Embryonic facial prominence (tissue), 1 donor: ENCODE measurements at regions not wholly inside any gene's neighbourhood (a gene's known extent, or its start where the extent isn't known, plus 50 kb on each side); places are given as distances from the start of the nearest gene placed in this dataset.
"Not testable (repeated sequence)": the region's sequence is repeated elsewhere in the genome, so short reads cannot be mapped to it uniquely, and the experiment has no call there.

Experiments used
- DNase-seq: peaks from one replicate; pipeline ENCODE4 v3.0.0-alpha.2; 2016; ENCODE audit errors: extremely low spot score

DNA sequence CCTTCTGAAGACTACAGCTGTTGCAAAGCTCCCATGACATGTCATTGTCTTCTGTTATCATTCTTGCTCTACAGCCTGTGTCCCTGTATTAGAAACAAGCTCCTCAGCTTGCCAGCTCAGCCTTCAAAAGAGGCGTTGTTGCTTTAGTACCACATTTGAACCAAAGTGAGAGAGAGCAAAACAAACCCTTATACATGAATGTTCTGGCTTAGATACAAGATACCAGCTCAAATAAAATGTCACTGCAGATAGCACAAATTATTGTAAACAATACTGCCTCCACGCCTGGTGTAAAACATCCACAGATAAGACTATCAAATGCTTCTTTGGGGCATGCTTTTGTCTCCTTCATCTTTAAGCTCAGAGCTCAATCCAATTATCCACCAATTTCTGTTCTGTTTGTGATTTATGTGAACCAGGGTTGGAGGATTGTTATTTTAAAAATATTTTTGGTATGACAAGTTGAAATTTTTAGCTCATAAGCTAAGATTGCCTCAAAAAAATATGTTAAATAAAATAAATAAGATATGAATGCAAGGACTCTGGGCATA lies 403.6 kb upstream of the CDIN1 start:
- no peak for DNase-seq

DNA sequence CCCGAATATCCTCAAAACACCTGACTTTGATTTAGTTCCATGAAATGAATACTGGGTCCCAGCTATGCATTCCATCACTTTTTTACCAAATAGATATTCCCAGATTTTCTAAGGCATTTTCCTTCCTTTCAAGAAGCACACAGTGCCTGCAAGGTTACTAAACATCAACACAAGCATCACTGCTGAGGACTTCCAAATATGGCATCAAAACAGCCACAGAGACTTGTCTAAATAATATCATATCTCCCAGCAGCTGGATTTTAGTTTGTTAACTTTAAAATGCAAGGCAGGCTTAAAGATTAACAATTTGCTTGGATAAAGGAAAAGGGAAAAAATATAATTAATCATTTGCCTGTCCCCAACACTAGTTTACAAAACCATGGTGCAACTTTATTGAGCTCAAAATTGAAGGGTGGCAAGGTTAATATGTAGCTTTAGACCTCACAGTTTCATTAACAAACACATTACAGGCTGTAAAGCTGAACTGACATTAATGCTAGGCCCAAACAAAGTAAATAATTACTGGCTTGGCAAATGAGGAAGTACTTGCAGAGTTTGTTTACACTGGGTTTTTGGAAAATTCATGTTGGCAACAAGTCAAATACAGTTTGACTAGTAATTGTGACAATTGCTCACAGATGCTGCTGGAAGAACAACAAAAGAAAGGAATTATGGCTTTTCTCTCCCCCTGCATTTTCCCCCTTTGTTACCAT lies 401.7 kb upstream of the CDIN1 start:
- DNase-seq: peak; percentile 34

GRCh38 chr15:36178303-36178633 lies 401.2 kb upstream of the CDIN1 start:
- DNase-seq: no peak

DNA sequence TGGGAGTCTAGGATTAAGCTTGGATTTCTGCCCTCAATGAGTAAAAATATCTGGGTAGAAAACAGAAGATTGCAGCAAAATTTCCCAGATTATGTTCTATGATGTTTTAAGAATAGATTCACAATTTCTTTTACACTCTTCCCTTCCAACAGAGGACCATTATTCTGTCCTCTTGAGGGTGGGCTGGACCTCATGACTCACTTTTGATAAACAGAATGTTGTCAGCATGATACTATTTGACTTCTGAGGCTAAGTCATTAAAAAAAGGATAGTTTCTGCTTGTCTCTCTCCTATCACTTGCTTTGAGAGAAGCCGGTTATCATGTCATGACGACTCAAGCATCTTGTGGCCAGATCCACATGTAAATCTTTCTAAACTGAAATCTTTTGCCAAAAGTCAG lies 396.2 kb upstream of the CDIN1 start:
- no peak for DNase-seq

DNA sequence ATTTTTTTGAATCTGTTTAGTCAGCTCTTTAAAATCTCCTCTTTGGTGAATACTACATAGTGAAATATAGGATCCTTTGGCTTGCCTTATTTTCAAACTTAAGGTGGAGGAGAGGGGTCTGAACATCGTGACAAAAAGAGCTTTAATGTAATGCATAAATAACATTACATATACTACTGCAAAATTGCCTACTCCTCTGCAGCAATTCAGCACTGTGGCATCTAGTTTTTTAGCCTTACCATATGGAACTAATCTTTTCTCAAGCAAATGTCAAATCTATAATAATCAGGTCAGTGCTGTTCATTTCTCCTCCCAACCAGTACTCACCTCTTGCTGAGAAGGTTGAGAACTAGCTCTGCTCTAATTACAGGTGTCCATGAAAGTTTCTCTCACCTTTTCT lies 394.0 kb upstream of the CDIN1 start:
- DNase-seq: no peak

DNA sequence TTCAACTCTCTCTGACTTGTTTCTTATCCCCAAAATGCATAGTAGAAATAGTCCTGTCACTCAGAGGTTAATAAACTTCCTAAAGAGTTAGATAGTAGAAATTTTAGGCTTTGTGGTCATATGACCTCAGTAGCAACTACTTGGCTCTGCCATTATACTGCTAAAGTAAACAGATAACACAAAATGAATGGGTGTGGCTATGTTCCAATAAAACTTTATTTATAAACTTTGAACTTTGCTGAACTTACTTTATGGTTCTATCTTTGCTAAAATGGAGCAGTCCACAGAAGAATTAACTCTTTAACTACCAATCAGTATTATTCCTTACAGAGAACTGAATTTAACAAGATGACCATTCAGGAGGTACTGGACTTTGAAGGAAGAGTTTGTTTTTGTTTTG lies 393.6 kb upstream of the CDIN1 start:
- no peak for DNase-seq

DNA sequence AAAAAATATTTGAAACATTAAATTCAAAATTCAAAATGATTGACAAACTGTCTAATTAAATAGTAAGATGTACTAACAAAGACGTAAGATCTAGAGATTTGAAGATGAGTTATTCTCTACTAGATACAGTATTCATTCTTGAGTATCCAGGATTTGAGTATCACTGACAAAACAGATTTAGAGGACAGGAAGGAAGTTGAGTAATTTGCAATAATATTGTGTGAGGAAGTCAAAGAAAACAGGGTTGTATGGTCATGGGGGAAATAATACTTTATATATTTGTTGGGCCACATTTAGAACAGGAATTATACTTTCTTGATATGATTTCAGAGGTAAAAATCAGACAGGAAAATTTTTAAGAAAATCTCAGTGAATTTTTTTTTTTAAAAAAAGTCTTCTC lies 393.1 kb upstream of the CDIN1 start:
- no peak for DNase-seq

GRCh38 chr15:36191459-36191858 lies 388.0 kb upstream of the CDIN1 start:
- DNase-seq: no peak

GRCh38 chr15:36195361-36196007 lies 383.9 kb upstream of the CDIN1 start:
- DNase-seq: not testable (repeated sequence)

- no peak for DNase-seq
Observed at GRCh38 chr15:36208868-36209582, 370.4 kb upstream of the CDIN1 start.

GRCh38 chr15:36210426-36210825 lies 369.0 kb upstream of the CDIN1 start:
- no peak for DNase-seq

- DNase-seq: no peak
Observed at GRCh38 chr15:36218322-36218721, 361.1 kb upstream of the CDIN1 start.

- no peak for DNase-seq
Observed at GRCh38 chr15:36218991-36219390, 360.4 kb upstream of the CDIN1 start.

GRCh38 chr15:36221992-36222391 lies 357.4 kb upstream of the CDIN1 start:
- no peak for DNase-seq

DNA sequence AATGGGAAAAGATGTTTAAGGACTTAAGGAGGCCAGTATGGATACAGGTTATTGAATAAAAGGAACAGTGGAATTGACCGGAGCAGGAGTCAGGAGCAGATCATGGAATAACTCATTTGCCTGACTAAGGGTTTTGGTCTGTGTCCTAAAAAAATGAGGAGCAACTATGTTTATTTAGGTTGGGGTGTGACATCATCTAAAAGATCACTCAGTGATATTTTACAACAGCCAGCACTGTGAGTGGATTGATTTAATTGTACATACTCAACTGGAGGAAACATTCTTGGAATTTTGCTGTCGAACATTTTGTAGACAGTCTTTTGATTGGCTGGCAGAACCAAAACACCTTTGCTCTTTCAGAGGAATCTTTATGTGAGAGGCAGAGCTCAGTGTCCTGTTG lies 348.6 kb upstream of the CDIN1 start:
- no peak for DNase-seq

DNA sequence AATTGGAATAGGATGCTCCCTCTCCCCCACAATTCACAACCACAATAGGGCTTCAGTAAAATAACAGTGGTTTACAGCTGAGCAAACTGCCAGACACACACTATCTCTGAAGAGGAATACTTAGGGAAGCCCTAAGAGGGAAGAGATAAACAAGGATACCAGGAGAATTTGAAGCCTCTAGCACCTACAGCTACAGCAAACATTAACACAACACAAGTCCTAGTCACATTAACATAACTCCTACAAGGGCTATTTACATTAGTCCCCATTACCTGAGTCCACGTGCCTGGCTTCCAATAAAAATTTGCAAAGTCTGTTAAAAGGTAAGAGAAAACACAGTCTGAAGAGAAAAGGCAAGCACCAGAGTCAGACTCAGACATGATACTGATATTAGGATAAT lies 346.9 kb upstream of the CDIN1 start:
- DNase-seq: no peak

DNA sequence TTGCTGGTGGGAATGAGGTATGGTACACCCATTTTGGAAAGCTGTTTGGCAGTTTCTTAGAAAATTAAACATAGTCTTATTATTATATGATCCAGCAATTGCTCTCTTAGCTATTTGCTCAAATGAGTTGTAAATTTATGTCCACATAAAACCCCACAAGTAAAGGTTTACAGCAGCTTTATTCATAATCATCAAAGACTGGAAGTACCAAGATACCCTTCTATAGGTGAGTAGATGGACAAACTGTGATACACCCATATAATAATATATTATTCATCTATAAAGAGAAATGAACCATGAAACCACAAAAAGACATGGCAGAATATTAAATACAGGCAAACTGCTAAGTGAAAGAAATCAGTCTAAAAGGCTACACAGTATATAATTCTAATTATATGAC lies 344.7 kb upstream of the CDIN1 start:
- no peak for DNase-seq

- DNase-seq: no peak
Observed at GRCh38 chr15:36235173-36235572, 344.3 kb upstream of the CDIN1 start.

- DNase-seq: no peak
Observed at GRCh38 chr15:36239509-36239908, 339.9 kb upstream of the CDIN1 start.

DNA sequence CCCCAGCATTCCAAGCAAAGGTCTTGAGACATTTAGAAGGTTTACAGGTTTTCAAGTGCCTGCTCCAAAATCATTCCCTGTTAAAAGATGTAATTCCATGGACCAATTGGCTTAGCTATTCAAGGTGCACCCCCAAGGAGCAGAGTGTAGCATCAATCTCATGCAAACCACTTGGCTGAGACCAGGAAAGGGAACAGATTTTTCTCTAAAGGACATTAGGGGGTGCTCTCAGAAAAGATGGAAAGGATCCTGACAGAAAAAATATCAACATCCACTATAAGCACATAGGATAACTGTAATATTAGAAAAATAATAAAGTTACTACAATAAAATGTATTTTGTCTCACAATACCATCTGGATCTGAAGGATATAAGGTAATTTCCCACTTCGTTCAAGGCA lies 328.0 kb upstream of the CDIN1 start:
- DNase-seq: no peak

GRCh38 chr15:36252146-36252711 lies 327.2 kb upstream of the CDIN1 start:
- DNase-seq: no peak

GRCh38 chr15:36254426-36254825 lies 325.0 kb upstream of the CDIN1 start:
- DNase-seq: no peak

DNA sequence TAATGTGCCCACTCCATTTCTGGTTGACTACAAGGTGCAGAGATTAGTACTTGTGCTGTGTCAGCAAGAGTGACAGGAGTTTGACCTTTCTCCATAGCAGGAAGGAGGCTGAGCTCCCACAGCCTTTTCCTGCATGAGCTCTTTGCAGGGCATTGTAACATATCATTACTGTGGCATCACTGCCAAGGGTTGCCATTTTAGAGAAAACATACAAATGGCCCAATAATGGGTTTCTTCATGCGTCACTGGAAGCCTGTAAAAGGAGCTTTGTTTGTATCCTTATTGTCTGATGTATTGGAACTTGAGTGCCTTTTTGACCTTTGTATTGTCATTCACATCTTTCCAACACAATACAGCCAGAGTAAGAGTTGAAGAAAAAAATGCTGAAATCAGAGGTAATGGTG lies 323.0 kb upstream of the CDIN1 start:
- DNase-seq: no peak
